B cell (primary cell): ENCODE measurements at regions not wholly inside any gene's neighbourhood (a gene's known extent, or its start where the extent isn't known, plus 50 kb on each side); places are given as distances from the start of the nearest gene placed in this dataset.

Experiments
- EZH2 ChIP-seq: IDR thresholded peaks from 2 replicates; pipeline ENCODE4 v1.6.1; 2012; ENCODE audit warnings: borderline replicate concordance, low read depth, mild to moderate bottlenecking, moderate library complexity, low read length; ENCODE audit not compliant: insufficient read depth, poor library complexity, severe bottlenecking
- TF ChIP-seq, protein P1 (sequence below): fragments of 200-600 bp; IDR thresholded peaks from one replicate; pipeline ENCODE4 v1.8.0; 2022; ENCODE audit warnings: antibody characterized with exemption, mild to moderate bottlenecking

DNA sequence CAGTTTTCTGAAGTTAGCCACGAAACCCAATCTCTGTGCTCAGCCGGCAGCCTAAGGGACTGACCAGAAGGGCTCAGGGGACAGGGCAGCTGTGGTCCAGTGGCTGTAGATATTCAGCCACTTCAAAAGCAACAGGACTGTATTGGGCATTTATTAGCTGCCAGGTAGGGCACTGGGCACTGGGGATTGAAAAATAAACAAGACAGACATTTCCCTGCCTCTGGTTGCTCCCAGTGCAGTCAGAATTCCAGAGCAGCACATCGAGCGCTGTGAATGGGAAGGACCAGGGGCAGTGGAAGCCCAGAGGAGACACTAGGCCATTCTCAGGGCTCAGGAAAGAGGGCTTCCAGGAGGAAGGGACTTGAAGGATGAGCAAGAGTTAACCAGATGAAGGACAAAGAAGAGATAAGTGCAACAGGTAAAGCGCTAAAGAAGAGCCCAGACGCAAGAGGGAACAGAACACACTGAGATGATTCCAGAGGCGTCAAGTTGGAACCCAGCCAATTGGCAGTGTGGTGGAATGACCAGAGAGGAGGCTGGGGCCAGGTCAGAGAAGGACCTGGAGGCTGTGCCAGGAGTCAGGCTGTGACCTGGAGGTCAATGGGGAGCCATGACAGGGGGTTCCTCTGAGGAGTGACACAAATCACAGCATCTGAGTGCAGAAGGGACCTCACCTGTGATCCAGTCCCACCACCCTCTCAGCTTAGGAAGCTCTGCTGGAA, 122.5 kb upstream of the ZNF618 start:
- TF ChIP-seq, protein P1, sequence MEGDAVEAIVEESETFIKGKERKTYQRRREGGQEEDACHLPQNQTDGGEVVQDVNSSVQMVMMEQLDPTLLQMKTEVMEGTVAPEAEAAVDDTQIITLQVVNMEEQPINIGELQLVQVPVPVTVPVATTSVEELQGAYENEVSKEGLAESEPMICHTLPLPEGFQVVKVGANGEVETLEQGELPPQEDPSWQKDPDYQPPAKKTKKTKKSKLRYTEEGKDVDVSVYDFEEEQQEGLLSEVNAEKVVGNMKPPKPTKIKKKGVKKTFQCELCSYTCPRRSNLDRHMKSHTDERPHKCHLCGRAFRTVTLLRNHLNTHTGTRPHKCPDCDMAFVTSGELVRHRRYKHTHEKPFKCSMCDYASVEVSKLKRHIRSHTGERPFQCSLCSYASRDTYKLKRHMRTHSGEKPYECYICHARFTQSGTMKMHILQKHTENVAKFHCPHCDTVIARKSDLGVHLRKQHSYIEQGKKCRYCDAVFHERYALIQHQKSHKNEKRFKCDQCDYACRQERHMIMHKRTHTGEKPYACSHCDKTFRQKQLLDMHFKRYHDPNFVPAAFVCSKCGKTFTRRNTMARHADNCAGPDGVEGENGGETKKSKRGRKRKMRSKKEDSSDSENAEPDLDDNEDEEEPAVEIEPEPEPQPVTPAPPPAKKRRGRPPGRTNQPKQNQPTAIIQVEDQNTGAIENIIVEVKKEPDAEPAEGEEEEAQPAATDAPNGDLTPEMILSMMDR = no peak
- TF ChIP-seq EZH2 = no peak
